SH-SY5Y (cell line): ENCODE measurements at regions not wholly inside any gene's neighbourhood (a gene's known extent, or its start where the extent isn't known, plus 50 kb on each side); places are given as distances from the start of the nearest gene placed in this dataset.

Source experiments
- GATA2 ChIP-seq: IDR thresholded peaks from 2 replicates; pipeline ENCODE4 v1.6.1; 2011; ENCODE audit warnings: mild to moderate bottlenecking, low read depth, low read length
- GATA3 ChIP-seq: IDR thresholded peaks from 2 replicates; pipeline ENCODE4 v1.6.1; 2011; ENCODE audit warnings: low read depth, mild to moderate bottlenecking, low read length, moderate library complexity

DNA sequence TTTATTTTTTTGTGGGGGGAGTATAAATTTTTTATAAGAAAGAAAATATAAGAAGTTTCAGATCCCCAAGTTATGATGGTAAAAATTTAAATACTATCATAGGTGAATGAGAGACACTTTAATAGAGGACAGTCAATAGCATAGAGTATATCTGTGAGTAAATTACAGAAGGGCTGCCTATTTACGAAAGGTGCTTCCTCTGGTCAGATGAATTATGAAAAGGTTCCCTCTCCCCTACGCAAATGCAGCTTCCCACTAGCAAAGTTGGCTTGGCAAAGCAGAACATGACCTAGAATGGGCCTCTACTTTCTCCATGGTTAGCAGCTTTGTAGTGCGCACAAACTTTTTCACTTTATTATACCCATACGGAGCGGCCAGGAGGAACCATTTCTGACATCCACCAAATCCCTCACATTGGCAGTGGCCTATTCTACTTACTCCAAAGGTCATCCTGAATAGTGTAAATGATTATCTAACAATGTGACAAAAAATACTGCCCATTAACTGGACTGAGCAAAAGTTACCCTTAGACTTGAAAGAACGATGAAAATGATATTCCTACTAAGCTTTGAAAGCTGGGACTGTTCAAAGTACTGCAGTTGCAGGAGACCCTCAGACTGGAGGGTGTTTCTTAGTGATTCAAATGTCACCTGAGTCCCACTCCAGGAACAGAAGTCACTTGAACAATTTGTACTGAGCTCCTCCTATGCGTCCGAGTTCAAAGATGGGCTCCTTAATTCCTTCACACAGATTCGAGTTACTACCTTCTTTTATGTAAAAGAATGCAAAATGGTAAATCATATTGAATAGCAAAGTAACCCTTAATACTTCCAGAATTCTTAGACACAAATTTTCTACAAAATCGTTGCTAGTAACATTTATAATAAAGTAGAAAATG lies 148.5 kb downstream of the NOL4 start:
- TF ChIP-seq GATA2 (no peak), GATA3 (no peak)
